ENCODE measurements at regions not wholly inside any gene's neighbourhood (a gene's known extent, or its start where the extent isn't known, plus 50 kb on each side); places are given as distances from the start of the nearest gene placed in this dataset.

GRCh38 chr11:23570828-23571227 lies 710.6 kb upstream of the CCDC179 start:
- TF ChIP-seq CTCF (IDR thresholded peaks at IDR 0.05; ENCODE audit: low read depth, low read length) (no peak), EZH2phosphoT487 (IDR thresholded peaks at IDR 0.05; ENCODE audit: low read depth) (no peak)
